Gastrocnemius medialis (tissue), 4 donors: ENCODE measurements at regions not wholly inside any gene's neighbourhood (a gene's known extent, or its start where the extent isn't known, plus 50 kb on each side); places are given as distances from the start of the nearest gene placed in this dataset.
"Not testable (repeated sequence)": the region's sequence is repeated elsewhere in the genome, so short reads cannot be mapped to it uniquely, and the experiment has no call there.

Source experiments
- ATAC-seq, 2 donors: fragments of 150-250 bp; one replicate each; pipeline ENCODE4 v1.9.1; 2016
- DNase-seq, 2 donors: peaks; one replicate each; pipeline ENCODE4 v3.0.0-alpha.2; 2019
- H3K27ac ChIP-seq, 4 donors: fragments of 200-600 bp; sonication (generic); 1 replicate in 1 of 4; 2 replicates in 3 of 4; pipeline ENCODE4 v1.5.1; 2016 to 2018; ENCODE audit warnings: mild to moderate bottlenecking in 2 of 4, moderate library complexity in 1 of 4
- H3K27me3 ChIP-seq, 3 donors: fragments of 200-600 bp; sonication (generic) in 2 of 3; 1 replicate in 1 of 3; 2 replicates in 2 of 3; pipeline versions ENCODE4 v1.5.1 to v1.6.0; 2016 to 2019; ENCODE audit warnings: mild to moderate bottlenecking in 1 of 3, moderate library complexity in 1 of 3
- H3K36me3 ChIP-seq, 2 donors: fragments of 200-600 bp; sonication (generic) in 1 of 2; one replicate each; pipeline ENCODE4 v1.5.1; 2017 to 2018
- H3K4me1 ChIP-seq, 2 donors: fragments of 200-600 bp; sonication (generic) in 1 of 2; one replicate each; pipeline ENCODE4 v1.5.1; 2016 to 2017; ENCODE audit warnings: mild to moderate bottlenecking in 2 of 2
- H3K4me3 ChIP-seq, 4 donors: fragments of 200-600 bp; sonication (generic) in 3 of 4; 1 replicate in 1 of 4; 2 replicates in 3 of 4; pipeline ENCODE4 v1.5.1; 2016 to 2019; ENCODE audit warnings: mild to moderate bottlenecking in 2 of 4
- H3K9me3 ChIP-seq, 3 donors: fragments of 200-600 bp; sonication (generic) in 2 of 3; 1 replicate in 1 of 3; 2 replicates in 2 of 3; pipeline ENCODE4 v1.5.1; 2016 to 2019
- CTCF ChIP-seq, 5 experiments: fragments of 450-650 bp in 3 of 5; fragments of 200-600 bp in 2 of 5; sonication (generic) in 2 of 5; IDR thresholded peaks in 4 of 5; conservative IDR thresholded peaks in 1 of 5; 1 replicate in 4 of 5; 2 replicates in 1 of 5; pipeline ENCODE4 v1.5.1; 2016 to 2019; ENCODE audit warnings: antibody characterized with exemption in 5 of 5, mild to moderate bottlenecking in 3 of 5, moderate library complexity in 3 of 5
- POLR2A ChIP-seq, 2 donors: fragments of 450-650 bp; IDR thresholded peaks; one replicate each; pipeline ENCODE4 v1.6.1; 2017; ENCODE audit warnings: antibody characterized with exemption in 2 of 2, mild to moderate bottlenecking in 2 of 2, moderate library complexity in 2 of 2
- in situ Hi-C, 4 donors: fragments of 200-750 bp; cut with MboI; loops; one replicate each; pipeline versions ENCODE4 v1.15.0 to v1.8.0; 2017; ENCODE audit warnings: low sequenced_read_pairs in 4 of 4
- intact Hi-C: fragments of 100-400 bp; cut with DNase I; formaldehyde crosslinking; loops from one replicate; pipeline ENCODE4 v1.15.1; 2023; ENCODE audit warnings: low total_unique reads

- H3K27me3 ChIP-seq = no peaks in the 10 kb centered on the region
- no peak for ATAC-seq
- TF ChIP-seq POLR2A (IDR thresholded peaks at IDR 0.05) = no peak
- TF ChIP-seq CTCF (IDR thresholded peaks at IDR 0.05 in 4 of 5, conservative IDR thresholded peaks at IDR 0.05 in 1 of 5) = no peak
- intact Hi-C loops = no loop called here
- in situ Hi-C loops = no loop called here
- no peaks in the 10 kb centered on the region for H3K36me3 ChIP-seq
- H3K4me1 ChIP-seq = no peaks in the 10 kb centered on the region
- H3K27ac ChIP-seq = no peak overlapping the region
- DNase-seq = no peak
- no peaks in the 10 kb centered on the region for H3K9me3 ChIP-seq
- H3K4me3 ChIP-seq = no peak overlapping the region
These were observed 615.4 kb downstream of the SLC16A7 start for GRCh38 chr12:60211244-60211643.

DNA sequence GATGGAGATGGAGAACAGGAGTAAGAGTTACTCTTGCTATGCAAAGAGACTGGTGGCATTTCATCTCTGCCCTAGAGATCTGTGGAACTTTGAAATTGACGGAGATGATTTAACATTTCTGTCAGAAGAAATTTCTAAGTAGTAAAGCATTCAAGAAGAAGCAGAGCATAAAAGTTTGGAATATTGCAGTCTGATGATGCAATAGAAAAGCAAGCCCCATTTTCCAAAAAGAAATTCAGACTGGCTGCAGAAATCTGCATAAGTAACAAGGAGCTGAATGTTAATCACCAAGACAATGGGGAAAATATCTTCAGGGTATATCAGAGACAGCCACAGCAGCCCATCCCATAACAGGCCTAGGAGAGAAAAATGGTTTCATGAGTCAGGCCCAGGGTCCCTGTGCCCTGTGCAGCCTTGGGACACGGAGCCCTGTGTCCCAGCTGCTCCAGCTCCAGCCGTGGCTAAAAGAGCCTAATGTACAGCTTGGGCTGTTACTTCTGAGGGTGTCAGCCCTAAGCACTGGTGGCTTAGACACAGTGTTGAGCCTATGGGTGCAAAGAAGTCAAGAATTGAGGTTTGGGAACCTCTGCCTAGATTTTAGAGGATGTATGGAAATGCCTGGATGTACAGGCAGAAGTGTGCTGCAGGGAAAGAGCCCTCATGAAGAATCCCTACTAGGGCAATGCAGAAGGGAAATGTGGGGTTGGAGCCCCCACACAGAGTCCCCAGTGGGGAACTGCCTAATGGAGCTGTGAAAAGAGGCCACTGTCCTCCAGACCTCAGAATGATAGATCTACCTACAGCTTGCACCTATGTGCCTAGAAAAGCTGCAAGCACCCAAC is 616.6 kb downstream of the SLC16A7 start:
- no peak overlapping the region for H3K27ac ChIP-seq
- in situ Hi-C loops (no loop called here), intact Hi-C loops (no loop called here)
- DNase-seq (no peak), ATAC-seq (no peak)
- no peaks in the 10 kb centered on the region for H3K9me3 ChIP-seq
- no peaks in the 10 kb centered on the region for H3K36me3 ChIP-seq
- no peaks in the 10 kb centered on the region for H3K4me1 ChIP-seq
- no peak overlapping the region for H3K4me3 ChIP-seq
- TF ChIP-seq CTCF (IDR thresholded peaks at IDR 0.05 in 4 of 5, conservative IDR thresholded peaks at IDR 0.05 in 1 of 5) (no peak), POLR2A (IDR thresholded peaks at IDR 0.05) (no peak)
- no peaks in the 10 kb centered on the region for H3K27me3 ChIP-seq

GRCh38 chr12:60213272-60213671 is 617.4 kb downstream of the SLC16A7 start:
- in situ Hi-C loops, H3K4me3 ChIP-seq, H3K36me3 ChIP-seq, intact Hi-C loops, H3K27ac ChIP-seq, H3K4me1 ChIP-seq, H3K27me3 ChIP-seq, ATAC-seq, H3K9me3 ChIP-seq, DNase-seq: not testable (repeated sequence)

DNA sequence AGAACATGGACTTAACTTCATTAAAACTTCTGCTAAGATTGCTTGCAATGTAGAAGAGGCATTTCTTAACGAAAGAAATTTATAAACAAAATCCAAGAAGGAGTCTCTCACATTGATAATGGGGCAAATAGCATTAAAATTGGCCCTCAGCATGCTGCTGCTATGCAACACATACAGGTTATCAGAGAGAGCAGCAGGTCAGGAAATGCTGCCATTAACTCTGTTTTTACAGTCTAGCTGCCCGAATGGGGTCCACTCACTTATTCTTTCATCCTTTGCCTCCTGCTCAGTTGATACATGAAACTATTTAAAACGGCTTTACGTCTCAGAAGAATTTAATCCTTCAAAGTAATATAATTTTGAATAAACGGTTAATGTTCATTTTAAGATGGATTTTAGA is 620.4 kb downstream of the SLC16A7 start:
- DNase-seq (no peak), ATAC-seq (no peak)
- intact Hi-C loops = no loop called here
- H3K9me3 ChIP-seq = no peaks in the 10 kb centered on the region
- no peaks in the 10 kb centered on the region for H3K27me3 ChIP-seq
- H3K36me3 ChIP-seq = no peaks in the 10 kb centered on the region
- H3K4me1 ChIP-seq = no peaks in the 10 kb centered on the region
- H3K4me3 ChIP-seq = no peak overlapping the region
- TF ChIP-seq POLR2A (IDR thresholded peaks at IDR 0.05) (no peak), CTCF (IDR thresholded peaks at IDR 0.05 in 4 of 5, conservative IDR thresholded peaks at IDR 0.05 in 1 of 5) (no peak)
- no peak overlapping the region for H3K27ac ChIP-seq
- in situ Hi-C loops = no loop called here

DNA sequence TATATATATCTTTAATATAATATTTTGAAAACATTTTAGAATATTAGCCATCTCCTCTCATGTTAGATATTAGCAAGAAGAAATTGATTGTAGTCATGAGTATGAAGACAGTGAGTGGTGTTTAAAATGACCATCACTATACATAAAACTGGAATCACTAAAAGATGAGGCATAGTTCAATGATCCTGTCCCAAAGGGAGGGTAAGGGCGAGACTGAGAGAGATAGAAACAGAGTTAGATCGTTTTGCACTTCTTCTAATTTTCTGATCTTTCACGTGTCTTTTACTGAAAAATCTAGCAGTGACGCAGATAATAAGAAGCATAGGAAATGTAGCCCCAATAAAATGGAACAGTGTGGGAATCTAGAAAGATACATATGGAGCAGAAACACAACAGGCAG is 627.4 kb downstream of the SLC16A7 start:
- in situ Hi-C loops (no loop called here), intact Hi-C loops (no loop called here)
- H3K36me3 ChIP-seq = no peaks in the 10 kb centered on the region
- no peak for TF ChIP-seq CTCF (IDR thresholded peaks at IDR 0.05 in 4 of 5, conservative IDR thresholded peaks at IDR 0.05 in 1 of 5)
- TF ChIP-seq POLR2A (IDR thresholded peaks at IDR 0.05) = no peak
- no peak for ATAC-seq
- no peaks in the 10 kb centered on the region for H3K4me1 ChIP-seq
- H3K4me3 ChIP-seq = no peak overlapping the region
- no peak for DNase-seq
- H3K9me3 ChIP-seq = no peaks in the 10 kb centered on the region
- H3K27me3 ChIP-seq = no peaks in the 10 kb centered on the region
- H3K27ac ChIP-seq = no peak overlapping the region
